ENCODE measurements at regions not wholly inside any gene's neighbourhood (a gene's known extent, or its start where the extent isn't known, plus 50 kb on each side); places are given as distances from the start of the nearest gene placed in this dataset.

- POLR2A ChIA-PET, result no interaction called here
- H3K9me3 Mint-ChIP-seq, result no peaks in the 10 kb centered on the region
- ATAC-seq (ENCODE audit: low read depth) (no peak), DNase-seq (no peak)
- no peak for TF ChIP-seq CTCF (IDR thresholded peaks at IDR 0.05)
- no peak overlapping the region for H3K4me3 Mint-ChIP-seq
- intact Hi-C loops (cut with micrococcal nuclease), result no loop called here
- no peaks in the 10 kb centered on the region for H3K36me3 Mint-ChIP-seq (ENCODE audit: low read depth)
- no peaks in the 10 kb centered on the region for H3K4me1 Mint-ChIP-seq
- CTCF ChIA-PET, result no interaction called here
- no peaks in the 10 kb centered on the region for H3K27me3 Mint-ChIP-seq
- no peak overlapping the region for H3K27ac Mint-ChIP-seq
Measured at GRCh38 chr6:68333442-68333841, 301.6 kb upstream of the ADGRB3 start.

GRCh38 chr6:68328156-68328555 is 306.9 kb upstream of the ADGRB3 start:
- H3K9me3 Mint-ChIP-seq, result no peaks in the 10 kb centered on the region
- no peaks in the 10 kb centered on the region for H3K36me3 Mint-ChIP-seq (ENCODE audit: low read depth)
- no peaks in the 10 kb centered on the region for H3K4me1 Mint-ChIP-seq
- intact Hi-C loops (cut with micrococcal nuclease), result no loop called here
- CTCF ChIA-PET, result no interaction called here
- no peak for TF ChIP-seq CTCF (IDR thresholded peaks at IDR 0.05)
- POLR2A ChIA-PET, result no interaction called here
- ATAC-seq (ENCODE audit: low read depth) (no peak), DNase-seq (no peak)
- no peak overlapping the region for H3K27ac Mint-ChIP-seq
- H3K4me3 Mint-ChIP-seq, result no peak overlapping the region
- H3K27me3 Mint-ChIP-seq, result no peaks in the 10 kb centered on the region

GRCh38 chr6:68326762-68327161 is 308.3 kb upstream of the ADGRB3 start:
- no peaks in the 10 kb centered on the region for H3K9me3 Mint-ChIP-seq
- ChIA-PET POLR2A (no interaction called here), CTCF (no interaction called here)
- H3K4me1 Mint-ChIP-seq, result no peaks in the 10 kb centered on the region
- no peak for TF ChIP-seq CTCF (IDR thresholded peaks at IDR 0.05)
- H3K36me3 Mint-ChIP-seq (ENCODE audit: low read depth), result no peaks in the 10 kb centered on the region
- DNase-seq (no peak), ATAC-seq (ENCODE audit: low read depth) (no peak)
- no peak overlapping the region for H3K4me3 Mint-ChIP-seq
- no peak overlapping the region for H3K27ac Mint-ChIP-seq
- H3K27me3 Mint-ChIP-seq, result no peaks in the 10 kb centered on the region
- intact Hi-C loops (cut with micrococcal nuclease), result no loop called here

GRCh38 chr6:68317366-68317765 is 317.7 kb upstream of the ADGRB3 start:
- intact Hi-C loops (cut with micrococcal nuclease), result no loop called here
- ATAC-seq (ENCODE audit: low read depth) (no peak), DNase-seq (no peak)
- Mint-ChIP-seq H3K27me3 (no peaks in the 10 kb centered on the region), H3K4me1 (no peaks in the 10 kb centered on the region), H3K9me3 (peaks cover 8% of the 10 kb centered on the region), H3K27ac (no peak overlapping the region), H3K4me3 (no peak overlapping the region), H3K36me3 (ENCODE audit: low read depth) (no peaks in the 10 kb centered on the region)
- ChIA-PET POLR2A (no interaction called here), CTCF (no interaction called here)
- TF ChIP-seq CTCF (IDR thresholded peaks at IDR 0.05), result no peak

GRCh38 chr6:68313911-68314310 is 321.2 kb upstream of the ADGRB3 start:
- no peak overlapping the region for H3K27ac Mint-ChIP-seq
- H3K4me3 Mint-ChIP-seq, result no peak overlapping the region
- intact Hi-C loops (cut with micrococcal nuclease), result no loop called here
- H3K36me3 Mint-ChIP-seq (ENCODE audit: low read depth), result no peaks in the 10 kb centered on the region
- ATAC-seq (ENCODE audit: low read depth), result no peak
- H3K27me3 Mint-ChIP-seq, result no peaks in the 10 kb centered on the region
- H3K4me1 Mint-ChIP-seq, result no peaks in the 10 kb centered on the region
- TF ChIP-seq CTCF (IDR thresholded peaks at IDR 0.05), result no peak
- CTCF ChIA-PET, result no interaction called here
- no peaks in the 10 kb centered on the region for H3K9me3 Mint-ChIP-seq
- DNase-seq, result no peak
- POLR2A ChIA-PET, result no interaction called here

Data from activated B cell treated with CpG ODN at 0.5 μM for 24 hours (primary cell).